Upper lobe of left lung (tissue), 4 donors: ENCODE measurements at regions not wholly inside any gene's neighbourhood (a gene's known extent, or its start where the extent isn't known, plus 50 kb on each side); places are given as distances from the start of the nearest gene placed in this dataset.

ENCODE experiments used
- EP300 ChIP-seq, 4 donors: sonication (generic); formaldehyde crosslinking; IDR thresholded peaks; one replicate each; pipeline ENCODE4 v1.5.1; 2017; ENCODE audit warnings: antibody characterized with exemption in 4 of 4, control low read depth in 2 of 4
- POLR2A ChIP-seq, 4 donors: fragments of 450-650 bp; IDR thresholded peaks; one replicate each; pipeline ENCODE4 v1.5.1; 2016 to 2017; ENCODE audit warnings: antibody characterized with exemption in 4 of 4, mild to moderate bottlenecking in 2 of 4
- POLR2AphosphoS5 ChIP-seq, 2 donors: sonication (generic); formaldehyde crosslinking; IDR thresholded peaks; one replicate each; pipeline ENCODE4 v1.5.1; 2017; ENCODE audit warnings: antibody characterized with exemption in 2 of 2
- TF ChIP-seq, protein P1 (sequence below), 6 experiments: fragments of 450-650 bp in 4 of 6; fragments of 200-600 bp in 2 of 6; sonication (generic) in 2 of 6; IDR thresholded peaks; one replicate each; pipeline ENCODE4 v1.5.1; 2016 to 2019; ENCODE audit warnings: antibody characterized with exemption in 6 of 6

DNA sequence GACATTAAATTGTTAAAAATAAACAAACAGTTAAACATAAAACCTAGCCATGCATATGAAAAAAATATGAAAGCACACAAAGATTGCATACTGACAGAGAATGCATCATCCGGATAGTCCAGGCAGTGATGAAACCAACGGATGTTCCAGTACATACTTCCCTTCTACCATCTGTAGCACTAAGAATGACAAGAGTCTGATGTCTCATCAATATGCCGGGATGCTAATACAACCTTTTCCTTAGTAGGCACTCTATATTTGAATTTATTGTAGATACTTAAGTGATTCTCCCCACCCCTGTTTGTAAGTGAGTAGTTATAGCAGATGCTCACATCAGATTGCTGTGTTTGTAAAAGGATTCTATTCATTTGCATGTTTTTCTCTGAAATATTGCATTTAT lies 571.2 kb upstream of the WWC1 start:
- TF ChIP-seq POLR2AphosphoS5 (IDR thresholded peaks at IDR 0.05) (no peak), EP300 (IDR thresholded peaks at IDR 0.05) (no peak), POLR2A (IDR thresholded peaks at IDR 0.05) (no peak)
- TF ChIP-seq, protein P1, sequence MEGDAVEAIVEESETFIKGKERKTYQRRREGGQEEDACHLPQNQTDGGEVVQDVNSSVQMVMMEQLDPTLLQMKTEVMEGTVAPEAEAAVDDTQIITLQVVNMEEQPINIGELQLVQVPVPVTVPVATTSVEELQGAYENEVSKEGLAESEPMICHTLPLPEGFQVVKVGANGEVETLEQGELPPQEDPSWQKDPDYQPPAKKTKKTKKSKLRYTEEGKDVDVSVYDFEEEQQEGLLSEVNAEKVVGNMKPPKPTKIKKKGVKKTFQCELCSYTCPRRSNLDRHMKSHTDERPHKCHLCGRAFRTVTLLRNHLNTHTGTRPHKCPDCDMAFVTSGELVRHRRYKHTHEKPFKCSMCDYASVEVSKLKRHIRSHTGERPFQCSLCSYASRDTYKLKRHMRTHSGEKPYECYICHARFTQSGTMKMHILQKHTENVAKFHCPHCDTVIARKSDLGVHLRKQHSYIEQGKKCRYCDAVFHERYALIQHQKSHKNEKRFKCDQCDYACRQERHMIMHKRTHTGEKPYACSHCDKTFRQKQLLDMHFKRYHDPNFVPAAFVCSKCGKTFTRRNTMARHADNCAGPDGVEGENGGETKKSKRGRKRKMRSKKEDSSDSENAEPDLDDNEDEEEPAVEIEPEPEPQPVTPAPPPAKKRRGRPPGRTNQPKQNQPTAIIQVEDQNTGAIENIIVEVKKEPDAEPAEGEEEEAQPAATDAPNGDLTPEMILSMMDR (IDR thresholded peaks at IDR 0.05), result no peak
